B cell (primary cell): ENCODE measurements at regions not wholly inside any gene's neighbourhood (a gene's known extent, or its start where the extent isn't known, plus 50 kb on each side); places are given as distances from the start of the nearest gene placed in this dataset.

Experiments
- CTCF ChIP-seq: fragments of 200-600 bp; IDR thresholded peaks from one replicate; pipeline ENCODE4 v1.8.0; 2022; ENCODE audit warnings: antibody characterized with exemption, mild to moderate bottlenecking
- EZH2 ChIP-seq: IDR thresholded peaks from 2 replicates; pipeline ENCODE4 v1.6.1; 2012; ENCODE audit warnings: borderline replicate concordance, low read depth, mild to moderate bottlenecking, moderate library complexity, low read length; ENCODE audit not compliant: insufficient read depth, poor library complexity, severe bottlenecking

- TF ChIP-seq CTCF (no peak), EZH2 (no peak)
Measured at GRCh38 chr12:43029971-43030370, 440.4 kb upstream of the PRICKLE1 start.
